PFSK-1 (cell line): ENCODE measurements at regions not wholly inside any gene's neighbourhood (a gene's known extent, or its start where the extent isn't known, plus 50 kb on each side); places are given as distances from the start of the nearest gene placed in this dataset.

ENCODE experiments used
- FOXP2 ChIP-seq: optimal IDR thresholded peaks from 2 replicates; pipeline ENCODE3; 2011; ENCODE audit warnings: borderline replicate concordance, control low read depth, inconsistent platforms; ENCODE audit not compliant: insufficient read depth; ENCODE audit errors: extremely low read length, extremely low read depth
- POLR2AphosphoS5 ChIP-seq: IDR thresholded peaks from 2 replicates; pipeline ENCODE4 v1.6.1; 2012; ENCODE audit warnings: low read depth, mild to moderate bottlenecking, control low read depth, low read length, moderate library complexity
- SIN3A ChIP-seq: IDR thresholded peaks from 2 replicates; pipeline ENCODE4 v1.6.1; 2012; ENCODE audit warnings: mild to moderate bottlenecking, low read length, moderate library complexity, borderline replicate concordance; ENCODE audit not compliant: insufficient read depth
- TAF1 ChIP-seq: IDR thresholded peaks from 2 replicates; pipeline ENCODE4 v1.6.1; 2012; ENCODE audit warnings: low read length, control low read depth, borderline replicate concordance; ENCODE audit not compliant: insufficient read depth
- TF ChIP-seq, protein P1 (sequence below), 2 experiments: IDR thresholded peaks; 2 replicates each; pipeline versions ENCODE4 v1.6.1 to v1.8.0; 2011 to 2012; ENCODE audit warnings: low read depth in 2 of 2, low read length in 2 of 2, control low read depth in 1 of 2, inconsistent platforms in 1 of 2, mild to moderate bottlenecking in 1 of 2, moderate library complexity in 1 of 2; ENCODE audit not compliant: insufficient read depth in 1 of 2

DNA sequence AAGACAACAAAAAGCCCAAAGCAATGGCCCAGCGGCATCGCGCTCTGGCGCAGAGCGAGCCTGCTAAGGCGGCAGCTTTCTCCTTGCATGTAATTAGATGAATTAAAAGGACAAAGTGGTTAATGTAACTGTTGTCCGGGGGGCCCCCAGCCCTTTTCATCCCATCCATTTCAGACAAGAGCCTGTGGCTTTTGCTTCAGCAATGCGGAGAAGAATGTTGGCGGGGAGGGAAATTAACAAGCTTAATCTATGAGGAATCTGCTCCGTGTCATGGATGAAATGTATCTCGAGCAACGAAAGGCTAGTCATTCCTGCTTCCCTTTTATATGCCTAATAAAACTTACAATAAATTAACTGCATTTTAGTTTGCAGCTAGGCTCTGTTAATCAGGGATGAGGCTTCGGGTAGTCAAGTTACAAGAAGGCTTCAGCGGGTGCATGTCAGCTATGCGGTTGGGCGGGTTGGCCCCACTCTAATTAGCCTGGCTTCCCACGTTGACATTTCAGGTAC lies 203.3 kb downstream of the BUB3 start:
- no peak for TF ChIP-seq TAF1
- TF ChIP-seq, protein P1, sequence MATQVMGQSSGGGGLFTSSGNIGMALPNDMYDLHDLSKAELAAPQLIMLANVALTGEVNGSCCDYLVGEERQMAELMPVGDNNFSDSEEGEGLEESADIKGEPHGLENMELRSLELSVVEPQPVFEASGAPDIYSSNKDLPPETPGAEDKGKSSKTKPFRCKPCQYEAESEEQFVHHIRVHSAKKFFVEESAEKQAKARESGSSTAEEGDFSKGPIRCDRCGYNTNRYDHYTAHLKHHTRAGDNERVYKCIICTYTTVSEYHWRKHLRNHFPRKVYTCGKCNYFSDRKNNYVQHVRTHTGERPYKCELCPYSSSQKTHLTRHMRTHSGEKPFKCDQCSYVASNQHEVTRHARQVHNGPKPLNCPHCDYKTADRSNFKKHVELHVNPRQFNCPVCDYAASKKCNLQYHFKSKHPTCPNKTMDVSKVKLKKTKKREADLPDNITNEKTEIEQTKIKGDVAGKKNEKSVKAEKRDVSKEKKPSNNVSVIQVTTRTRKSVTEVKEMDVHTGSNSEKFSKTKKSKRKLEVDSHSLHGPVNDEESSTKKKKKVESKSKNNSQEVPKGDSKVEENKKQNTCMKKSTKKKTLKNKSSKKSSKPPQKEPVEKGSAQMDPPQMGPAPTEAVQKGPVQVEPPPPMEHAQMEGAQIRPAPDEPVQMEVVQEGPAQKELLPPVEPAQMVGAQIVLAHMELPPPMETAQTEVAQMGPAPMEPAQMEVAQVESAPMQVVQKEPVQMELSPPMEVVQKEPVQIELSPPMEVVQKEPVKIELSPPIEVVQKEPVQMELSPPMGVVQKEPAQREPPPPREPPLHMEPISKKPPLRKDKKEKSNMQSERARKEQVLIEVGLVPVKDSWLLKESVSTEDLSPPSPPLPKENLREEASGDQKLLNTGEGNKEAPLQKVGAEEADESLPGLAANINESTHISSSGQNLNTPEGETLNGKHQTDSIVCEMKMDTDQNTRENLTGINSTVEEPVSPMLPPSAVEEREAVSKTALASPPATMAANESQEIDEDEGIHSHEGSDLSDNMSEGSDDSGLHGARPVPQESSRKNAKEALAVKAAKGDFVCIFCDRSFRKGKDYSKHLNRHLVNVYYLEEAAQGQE (IDR thresholded peaks at IDR 0.05; ENCODE audit: insufficient read depth in 1 of 2, low read depth in 2 of 2, low read length in 2 of 2) = no peak
- TF ChIP-seq POLR2AphosphoS5 = no peak
- no peak for TF ChIP-seq SIN3A
- TF ChIP-seq FOXP2 = no peak
